ENCODE measurements at regions not wholly inside any gene's neighbourhood (a gene's known extent, or its start where the extent isn't known, plus 50 kb on each side); places are given as distances from the start of the nearest gene placed in this dataset.

GRCh38 chr15:94910166-94910565 is 678.8 kb downstream of the MCTP2 start:
- TF ChIP-seq CTCF (IDR thresholded peaks at IDR 0.05; ENCODE audit: low read depth, low read length): no peak

GRCh38 chr15:94912760-94913159 is 681.4 kb downstream of the MCTP2 start:
- no peak for TF ChIP-seq CTCF (IDR thresholded peaks at IDR 0.05; ENCODE audit: low read depth, low read length)
- no peak overlapping the region for H3K4me3 ChIP-seq (ENCODE audit: low read depth, low read length)

More at GRCh38 chr15:94910166-94910565, 678.8 kb downstream of the MCTP2 start:
- no peak overlapping the region for H3K4me3 ChIP-seq (ENCODE audit: low read depth, low read length)

- no peak overlapping the region for H3K4me3 ChIP-seq (ENCODE audit: low read depth, low read length)
- no peak for TF ChIP-seq CTCF (IDR thresholded peaks at IDR 0.05; ENCODE audit: low read depth, low read length)
Observed at GRCh38 chr15:94917068-94917467, 685.7 kb downstream of the MCTP2 start.

GRCh38 chr15:94921936-94922335 is 690.6 kb downstream of the MCTP2 start:
- no peak for TF ChIP-seq CTCF (IDR thresholded peaks at IDR 0.05; ENCODE audit: low read depth, low read length)
- no peak overlapping the region for H3K4me3 ChIP-seq (ENCODE audit: low read depth, low read length)

GRCh38 chr15:94924057-94924456 is 692.7 kb downstream of the MCTP2 start:
- no peak overlapping the region for H3K4me3 ChIP-seq (ENCODE audit: low read depth, low read length)
- no peak for TF ChIP-seq CTCF (IDR thresholded peaks at IDR 0.05; ENCODE audit: low read depth, low read length)

- no peak for TF ChIP-seq CTCF (IDR thresholded peaks at IDR 0.05; ENCODE audit: low read depth, low read length)
- H3K4me3 ChIP-seq (ENCODE audit: low read depth, low read length): no peak overlapping the region
Observed at GRCh38 chr15:94924971-94925598, 693.7 kb downstream of the MCTP2 start.

GRCh38 chr15:94925680-94926079 is 694.3 kb downstream of the MCTP2 start:
- no peak for TF ChIP-seq CTCF (IDR thresholded peaks at IDR 0.05; ENCODE audit: low read depth, low read length)
- no peak overlapping the region for H3K4me3 ChIP-seq (ENCODE audit: low read depth, low read length)
